OCI-LY1 (cell line): ENCODE measurements at regions not wholly inside any gene's neighbourhood (a gene's known extent, or its start where the extent isn't known, plus 50 kb on each side); places are given as distances from the start of the nearest gene placed in this dataset.

Source experiments
- H2AFZ ChIP-seq: fragments of 200-600 bp; sonication (generic), shearing (Covaris generic); 2 replicates; pipeline ENCODE4 v1.6.0; 2014; ENCODE audit warnings: antibody characterized with exemption, mild to moderate bottlenecking, low read length
- H3F3A ChIP-seq: fragments of 200-600 bp; sonication (generic), shearing (Covaris generic); 2 replicates; pipeline ENCODE4 v1.6.0; 2014; ENCODE audit warnings: mild to moderate bottlenecking, antibody characterized with exemption, low read length, moderate library complexity; ENCODE audit not compliant: insufficient read depth
- H3K27ac ChIP-seq: fragments of 200-600 bp; sonication (generic); 2 replicates; pipeline ENCODE4 v1.5.1; 2014; ENCODE audit warnings: low read length, mixed run types, mild to moderate bottlenecking, low read depth; ENCODE audit not compliant: poor library complexity, severe bottlenecking
- H3K27me3 ChIP-seq: fragments of 200-600 bp; sonication (generic); 2 replicates; pipeline ENCODE4 v1.6.0; 2014; ENCODE audit warnings: antibody characterized with exemption, mild to moderate bottlenecking, low read length, moderate library complexity; ENCODE audit not compliant: insufficient read depth
- H3K36me3 ChIP-seq: fragments of 200-600 bp; sonication (generic); 2 replicates; pipeline ENCODE4 v1.6.1; 2014; ENCODE audit warnings: mild to moderate bottlenecking, antibody characterized with exemption, low read length, moderate library complexity, mixed read lengths; ENCODE audit not compliant: insufficient read depth
- H3K4me1 ChIP-seq: fragments of 200-600 bp; sonication (generic); 2 replicates; pipeline ENCODE4 v1.5.1; 2014; ENCODE audit warnings: mild to moderate bottlenecking, low read length, moderate library complexity; ENCODE audit not compliant: insufficient read depth, severe bottlenecking
- H3K4me2 ChIP-seq: fragments of 200-600 bp; sonication (generic), shearing (Covaris generic); 2 replicates; pipeline ENCODE4 v1.6.1; 2014; ENCODE audit warnings: low read length
- H3K4me3 ChIP-seq: fragments of 200-600 bp; sonication (generic); 2 replicates; pipeline ENCODE4 v1.5.1; 2014; ENCODE audit warnings: low read length, low read depth, mild to moderate bottlenecking, mixed read lengths; ENCODE audit not compliant: poor library complexity, severe bottlenecking
- H3K79me2 ChIP-seq: fragments of 200-600 bp; shearing (Covaris generic); 2 replicates; pipeline ENCODE4 v1.6.1; 2016; ENCODE audit warnings: mixed run types, low read length, mixed read lengths; ENCODE audit not compliant: insufficient read depth
- H3K9ac ChIP-seq: fragments of 200-600 bp; sonication (generic), shearing (Covaris generic); 2 replicates; pipeline ENCODE4 v1.6.1; 2014; ENCODE audit warnings: mild to moderate bottlenecking, low read length, mixed read lengths
- H3K9me2 ChIP-seq: fragments of 200-600 bp; sonication (generic), shearing (Covaris generic); 2 replicates; pipeline ENCODE4 v1.6.1; 2014; ENCODE audit warnings: low read depth, mild to moderate bottlenecking, low read length, mixed read lengths
- H3K9me3 ChIP-seq: fragments of 200-600 bp; shearing (Covaris generic); 2 replicates; pipeline ENCODE4 v1.6.1; 2014; ENCODE audit warnings: low read length, mixed read lengths
- H4K20me1 ChIP-seq: fragments of 200-600 bp; sonication (generic), shearing (Covaris generic); 2 replicates; pipeline ENCODE4 v1.6.0; 2016; ENCODE audit warnings: mild to moderate bottlenecking, low read length; ENCODE audit not compliant: insufficient read depth
- EZH2 ChIP-seq: fragments of 200-600 bp; sonication (generic), shearing (Covaris generic); IDR thresholded peaks from 2 replicates; pipeline ENCODE4 v1.8.0; 2017; ENCODE audit warnings: borderline replicate concordance, mixed run types, mild to moderate bottlenecking, antibody characterized with exemption, low read length, moderate library complexity, mixed read lengths
- TF ChIP-seq, protein P1 (sequence below): fragments of 200-600 bp; sonication (generic), shearing (Covaris generic); IDR thresholded peaks from 2 replicates; pipeline ENCODE4 v1.5.1; 2017; ENCODE audit warnings: mild to moderate bottlenecking, antibody characterized with exemption, low read length, moderate library complexity, mixed read lengths

DNA sequence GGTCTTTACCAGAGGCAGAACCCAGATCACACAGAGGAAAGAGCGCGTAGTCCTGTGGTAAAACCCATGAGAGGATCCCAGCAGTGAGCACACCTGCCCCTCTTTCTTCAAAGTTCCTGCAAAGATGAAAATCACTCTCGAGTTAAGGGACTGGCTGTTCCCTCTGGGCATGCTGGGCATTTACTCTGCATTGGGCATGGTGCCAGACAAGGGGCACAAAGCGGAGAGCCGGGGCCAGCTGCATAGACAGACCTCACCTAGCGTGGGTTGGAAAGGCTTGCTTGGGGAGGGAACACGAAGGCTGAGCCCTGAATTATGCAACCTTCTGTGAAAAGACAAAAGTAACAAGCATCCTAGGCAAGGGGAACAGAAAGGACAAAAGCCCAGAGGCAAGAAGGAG is 120.0 kb upstream of the TCERG1L start:
- H3K9me2 ChIP-seq: no peaks in the 10 kb centered on the region
- no peaks in the 10 kb centered on the region for H3K9me3 ChIP-seq
- H3K4me1 ChIP-seq: no peaks in the 10 kb centered on the region
- no peak overlapping the region for H3K4me2 ChIP-seq
- H3K79me2 ChIP-seq: no peaks in the 10 kb centered on the region
- no peak overlapping the region for H3K9ac ChIP-seq
- no peaks in the 10 kb centered on the region for H4K20me1 ChIP-seq
- no peaks in the 10 kb centered on the region for H3K27me3 ChIP-seq
- H3K27ac ChIP-seq: no peak overlapping the region
- H2AFZ ChIP-seq: no peak overlapping the region
- TF ChIP-seq, protein P1, sequence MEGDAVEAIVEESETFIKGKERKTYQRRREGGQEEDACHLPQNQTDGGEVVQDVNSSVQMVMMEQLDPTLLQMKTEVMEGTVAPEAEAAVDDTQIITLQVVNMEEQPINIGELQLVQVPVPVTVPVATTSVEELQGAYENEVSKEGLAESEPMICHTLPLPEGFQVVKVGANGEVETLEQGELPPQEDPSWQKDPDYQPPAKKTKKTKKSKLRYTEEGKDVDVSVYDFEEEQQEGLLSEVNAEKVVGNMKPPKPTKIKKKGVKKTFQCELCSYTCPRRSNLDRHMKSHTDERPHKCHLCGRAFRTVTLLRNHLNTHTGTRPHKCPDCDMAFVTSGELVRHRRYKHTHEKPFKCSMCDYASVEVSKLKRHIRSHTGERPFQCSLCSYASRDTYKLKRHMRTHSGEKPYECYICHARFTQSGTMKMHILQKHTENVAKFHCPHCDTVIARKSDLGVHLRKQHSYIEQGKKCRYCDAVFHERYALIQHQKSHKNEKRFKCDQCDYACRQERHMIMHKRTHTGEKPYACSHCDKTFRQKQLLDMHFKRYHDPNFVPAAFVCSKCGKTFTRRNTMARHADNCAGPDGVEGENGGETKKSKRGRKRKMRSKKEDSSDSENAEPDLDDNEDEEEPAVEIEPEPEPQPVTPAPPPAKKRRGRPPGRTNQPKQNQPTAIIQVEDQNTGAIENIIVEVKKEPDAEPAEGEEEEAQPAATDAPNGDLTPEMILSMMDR: no peak
- TF ChIP-seq EZH2: no peak
- H3F3A ChIP-seq: no peaks in the 10 kb centered on the region
- H3K36me3 ChIP-seq: no peaks in the 10 kb centered on the region
- no peak overlapping the region for H3K4me3 ChIP-seq

DNA sequence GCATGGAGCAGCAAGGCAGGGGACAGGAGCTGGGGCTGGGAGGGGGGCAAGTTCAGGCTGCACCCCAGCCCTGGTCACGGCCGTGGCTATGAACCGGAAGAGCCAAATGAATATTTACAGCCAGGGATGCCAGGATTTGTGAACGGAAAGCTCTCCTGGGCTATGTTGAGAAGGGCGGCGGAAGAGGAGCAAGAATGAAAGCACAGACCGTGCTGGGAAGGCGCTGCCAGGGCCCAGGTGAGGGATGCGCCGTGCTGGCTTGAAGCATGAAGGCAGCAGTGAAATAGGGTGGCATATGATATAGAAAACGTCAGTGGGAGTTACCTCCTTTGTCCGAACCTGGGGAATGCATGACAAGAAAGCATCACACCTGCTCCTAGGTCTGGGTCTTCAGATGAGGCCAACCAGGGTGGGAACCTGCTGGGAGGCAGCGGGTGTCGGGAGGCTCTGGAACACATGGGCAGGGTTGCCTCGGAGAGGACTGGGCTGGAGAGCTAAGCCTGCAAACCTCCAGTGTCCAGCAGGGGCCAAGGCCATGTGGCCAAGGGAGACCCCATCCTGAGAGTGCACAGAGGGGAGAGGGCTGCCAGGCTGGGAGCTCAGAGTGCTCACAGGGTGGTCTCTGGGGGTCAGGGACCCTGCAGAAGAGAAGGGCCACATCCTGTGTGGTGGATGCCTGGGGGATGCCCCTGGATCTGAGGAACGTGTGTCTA is 120.6 kb upstream of the TCERG1L start:
- Histone ChIP-seq H3F3A (no peaks in the 10 kb centered on the region), H3K4me1 (no peaks in the 10 kb centered on the region), H3K9me3 (no peaks in the 10 kb centered on the region), H3K36me3 (no peaks in the 10 kb centered on the region), H3K4me3 (no peak overlapping the region), H3K4me2 (no peak overlapping the region), H3K27me3 (no peaks in the 10 kb centered on the region), H3K9me2 (no peaks in the 10 kb centered on the region), H4K20me1 (no peaks in the 10 kb centered on the region), H3K27ac (no peak overlapping the region), H2AFZ (no peak overlapping the region), H3K9ac (no peak overlapping the region), H3K79me2 (no peaks in the 10 kb centered on the region)
- TF ChIP-seq, protein P1: no peak

DNA sequence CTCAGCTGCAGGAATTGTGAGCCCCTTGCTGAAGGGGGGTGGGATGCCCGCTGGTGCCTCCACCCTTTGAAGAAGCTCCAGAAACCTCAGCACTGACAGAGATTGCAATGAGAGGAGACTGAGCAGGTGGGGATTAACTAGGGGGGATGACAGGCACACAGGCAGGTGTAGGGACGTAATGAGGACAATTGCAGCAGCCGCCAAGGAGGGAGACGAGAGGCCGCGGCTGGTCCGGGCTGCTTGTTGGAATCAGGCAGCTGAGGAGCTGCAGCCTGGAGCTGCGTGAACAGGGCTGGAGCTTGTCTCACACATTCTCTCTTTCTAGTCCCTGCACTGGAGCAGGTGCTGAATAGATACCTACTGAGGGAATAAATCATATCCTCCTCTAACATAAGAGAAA is 122.0 kb upstream of the TCERG1L start:
- Histone ChIP-seq H3K4me1 (no peaks in the 10 kb centered on the region), H3K9me2 (no peaks in the 10 kb centered on the region), H3K79me2 (no peaks in the 10 kb centered on the region), H3K4me2 (no peak overlapping the region), H4K20me1 (no peaks in the 10 kb centered on the region), H3K27ac (no peak overlapping the region), H3K9me3 (no peaks in the 10 kb centered on the region), H3K27me3 (no peaks in the 10 kb centered on the region), H2AFZ (no peak overlapping the region), H3K9ac (no peak overlapping the region), H3K4me3 (no peak overlapping the region), H3F3A (no peaks in the 10 kb centered on the region), H3K36me3 (no peaks in the 10 kb centered on the region)
- TF ChIP-seq, protein P1: no peak
- TF ChIP-seq EZH2: no peak
